ENCODE measurements at regions not wholly inside any gene's neighbourhood (a gene's known extent, or its start where the extent isn't known, plus 50 kb on each side); places are given as distances from the start of the nearest gene placed in this dataset.

DNA sequence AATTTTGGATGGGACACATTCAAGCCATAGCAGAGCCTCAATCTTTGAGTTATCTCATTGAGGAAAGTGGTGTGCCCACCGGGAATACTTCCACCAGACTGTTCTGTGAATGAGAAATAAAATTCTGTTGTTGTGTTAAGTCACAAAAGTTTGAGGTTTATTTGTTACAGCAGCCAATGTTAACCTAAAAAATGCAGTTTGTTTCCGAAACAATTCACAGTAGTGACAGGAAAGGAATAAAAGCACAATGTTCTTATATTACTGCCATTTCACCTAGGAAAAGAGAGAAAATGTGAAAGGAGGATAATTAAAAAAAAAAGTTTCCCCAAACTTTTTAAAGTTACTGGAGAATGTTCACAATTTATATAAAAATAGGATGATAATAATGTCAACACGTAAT is 344.6 kb downstream of the CD83 start:
- H3K4me3 ChIP-seq (replicated peaks in 1 of 2; ENCODE audit: low read depth in 2 of 2, low read length in 2 of 2): no peak overlapping the region
- TF ChIP-seq, protein P1, sequence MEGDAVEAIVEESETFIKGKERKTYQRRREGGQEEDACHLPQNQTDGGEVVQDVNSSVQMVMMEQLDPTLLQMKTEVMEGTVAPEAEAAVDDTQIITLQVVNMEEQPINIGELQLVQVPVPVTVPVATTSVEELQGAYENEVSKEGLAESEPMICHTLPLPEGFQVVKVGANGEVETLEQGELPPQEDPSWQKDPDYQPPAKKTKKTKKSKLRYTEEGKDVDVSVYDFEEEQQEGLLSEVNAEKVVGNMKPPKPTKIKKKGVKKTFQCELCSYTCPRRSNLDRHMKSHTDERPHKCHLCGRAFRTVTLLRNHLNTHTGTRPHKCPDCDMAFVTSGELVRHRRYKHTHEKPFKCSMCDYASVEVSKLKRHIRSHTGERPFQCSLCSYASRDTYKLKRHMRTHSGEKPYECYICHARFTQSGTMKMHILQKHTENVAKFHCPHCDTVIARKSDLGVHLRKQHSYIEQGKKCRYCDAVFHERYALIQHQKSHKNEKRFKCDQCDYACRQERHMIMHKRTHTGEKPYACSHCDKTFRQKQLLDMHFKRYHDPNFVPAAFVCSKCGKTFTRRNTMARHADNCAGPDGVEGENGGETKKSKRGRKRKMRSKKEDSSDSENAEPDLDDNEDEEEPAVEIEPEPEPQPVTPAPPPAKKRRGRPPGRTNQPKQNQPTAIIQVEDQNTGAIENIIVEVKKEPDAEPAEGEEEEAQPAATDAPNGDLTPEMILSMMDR (IDR thresholded peaks at IDR 0.05; ENCODE audit: low read depth, low read length): no peak
- DNase-seq (ENCODE audit: low read depth in 2 of 2): no peak

DNA sequence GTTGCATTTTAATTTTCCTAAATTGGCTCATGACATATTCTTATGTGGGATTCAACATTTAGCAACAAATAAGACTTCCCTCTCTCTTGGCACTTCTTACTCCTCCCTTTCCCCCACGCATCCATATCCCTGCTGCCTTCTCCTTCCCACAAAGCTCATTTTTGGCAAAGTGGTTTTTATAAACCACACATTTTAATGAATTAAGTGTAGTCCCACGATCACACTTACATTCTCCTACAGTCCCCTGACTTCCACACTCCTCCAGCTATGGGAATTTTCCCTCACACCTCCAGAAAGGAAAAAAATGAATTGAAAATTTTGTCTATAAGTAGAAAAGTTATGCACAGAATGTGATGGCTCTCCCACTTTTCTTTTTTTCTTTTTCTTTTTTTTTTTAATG is 345.0 kb downstream of the CD83 start:
- TF ChIP-seq, protein P1 (IDR thresholded peaks at IDR 0.05; ENCODE audit: low read depth, low read length): no peak
- H3K4me3 ChIP-seq (replicated peaks in 1 of 2; ENCODE audit: low read depth in 2 of 2, low read length in 2 of 2): no peak overlapping the region

DNA sequence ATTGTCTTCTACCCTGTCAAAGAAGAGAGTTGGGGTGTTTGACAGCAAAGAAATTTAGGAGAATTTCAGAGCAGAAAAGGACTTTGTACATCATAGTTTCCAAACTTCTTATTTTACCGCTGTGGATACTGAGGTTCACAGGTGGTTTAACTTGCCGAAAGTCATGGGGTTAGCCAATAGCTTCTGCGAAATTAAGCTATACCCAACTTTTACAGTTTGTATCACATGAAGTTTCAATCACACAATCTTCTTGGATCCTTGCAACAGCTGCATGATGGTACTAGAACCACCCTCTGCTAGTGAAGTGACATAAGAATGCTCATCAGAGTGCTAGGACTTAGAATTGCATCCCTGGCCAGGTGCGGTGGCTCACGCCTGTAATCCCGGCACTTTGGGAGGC is 345.5 kb downstream of the CD83 start:
- no peak for DNase-seq (ENCODE audit: low read depth in 2 of 2)
- TF ChIP-seq, protein P1 (IDR thresholded peaks at IDR 0.05; ENCODE audit: low read depth, low read length): no peak
- H3K4me3 ChIP-seq (replicated peaks in 1 of 2; ENCODE audit: low read depth in 2 of 2, low read length in 2 of 2): no peak overlapping the region

More for the DNA sequence above, 345.0 kb downstream of the CD83 start:
- no peak for DNase-seq (ENCODE audit: low read depth in 2 of 2)

DNA sequence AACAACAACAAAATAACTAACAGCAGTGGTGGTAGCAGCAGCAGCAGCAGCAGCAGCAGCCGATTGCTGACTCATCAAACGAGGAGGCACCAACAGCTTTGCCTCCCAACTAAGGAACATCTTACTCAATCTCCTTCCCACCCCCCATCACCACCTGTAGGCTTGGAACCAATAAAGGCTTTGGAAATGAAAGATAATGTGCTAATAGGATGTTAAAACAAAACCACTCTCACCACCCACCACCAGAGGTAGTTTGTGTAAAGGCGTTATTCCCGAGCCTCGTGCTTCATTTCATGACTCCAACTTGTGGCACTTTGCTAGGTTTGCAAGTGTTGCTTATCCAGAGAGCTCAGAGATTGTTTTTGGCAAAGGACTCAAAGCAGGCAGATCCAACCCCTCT is 346.5 kb downstream of the CD83 start:
- TF ChIP-seq, protein P1 (IDR thresholded peaks at IDR 0.05; ENCODE audit: low read depth, low read length): peak; percentile 19

DNA sequence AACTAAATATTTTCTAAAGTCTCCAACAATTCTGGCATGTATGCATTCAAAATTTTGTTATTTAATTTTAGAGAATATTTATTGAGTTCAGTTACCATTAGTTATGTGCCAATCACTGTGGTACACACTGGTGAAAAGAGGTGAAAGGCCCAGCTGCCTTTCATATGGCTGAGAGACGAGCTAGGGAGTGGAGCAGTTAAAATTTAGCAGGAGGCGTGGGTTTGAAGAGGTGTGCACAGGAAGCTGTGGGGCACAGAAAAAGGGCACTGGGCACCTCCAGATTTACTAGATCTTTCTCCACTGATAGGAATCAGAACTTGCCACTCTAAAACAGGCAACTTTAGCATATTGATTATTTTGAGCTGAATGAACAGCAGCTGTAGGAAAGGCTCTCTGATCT is 347.1 kb downstream of the CD83 start:
- DNase-seq (ENCODE audit: low read depth in 2 of 2): no peak
- TF ChIP-seq, protein P1 (IDR thresholded peaks at IDR 0.05; ENCODE audit: low read depth, low read length): no peak
- H3K4me3 ChIP-seq (replicated peaks in 1 of 2; ENCODE audit: low read depth in 2 of 2, low read length in 2 of 2): no peak overlapping the region

More for the DNA sequence above, 346.5 kb downstream of the CD83 start:
- H3K4me3 ChIP-seq (replicated peaks in 1 of 2; ENCODE audit: low read depth in 2 of 2, low read length in 2 of 2): no peak overlapping the region
- DNase-seq (ENCODE audit: low read depth in 2 of 2): peak; percentile 30 to 67

DNA sequence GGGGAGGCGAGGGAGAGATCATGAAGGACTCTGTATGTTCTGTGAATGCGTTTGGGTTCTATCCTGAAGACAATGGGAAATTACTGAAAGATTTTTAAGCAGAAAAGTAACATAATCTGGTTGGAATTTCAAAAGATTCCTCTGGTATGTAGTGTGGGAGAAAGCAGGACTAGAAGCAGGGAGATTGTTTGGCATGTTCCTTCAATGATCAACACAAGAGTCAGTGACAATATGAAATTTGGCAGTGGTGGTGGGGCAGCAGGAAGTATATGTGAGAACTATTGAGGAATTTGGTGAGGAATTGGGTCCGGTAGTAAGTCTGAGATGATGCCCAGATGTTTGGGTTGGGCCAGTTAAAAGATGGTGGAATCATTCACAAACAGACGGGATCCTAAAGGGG is 348.7 kb downstream of the CD83 start:
- no peak overlapping the region for H3K4me3 ChIP-seq (replicated peaks in 1 of 2; ENCODE audit: low read depth in 2 of 2, low read length in 2 of 2)
- TF ChIP-seq, protein P1 (IDR thresholded peaks at IDR 0.05; ENCODE audit: low read depth, low read length): no peak
- DNase-seq (ENCODE audit: low read depth in 2 of 2): peak; percentile 27 to 63

DNA sequence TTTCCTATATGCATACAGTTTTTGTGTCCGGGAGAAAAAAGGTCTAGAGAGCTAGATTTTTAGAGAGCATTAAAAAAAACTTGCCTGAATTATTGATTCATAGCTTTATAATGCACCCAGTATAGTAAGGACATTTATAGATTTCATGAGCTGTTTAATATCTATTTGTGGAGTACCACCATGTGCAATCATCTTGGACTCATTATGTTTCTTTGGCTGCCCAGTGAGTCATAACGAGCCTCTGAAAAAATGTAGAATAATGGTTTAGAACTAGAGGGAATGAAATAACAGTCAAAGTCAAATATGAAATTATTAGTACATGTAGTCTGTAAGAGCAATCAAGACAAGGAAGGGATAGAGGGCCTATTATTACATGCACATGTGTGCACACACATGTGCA is 350.0 kb downstream of the CD83 start:
- no peak overlapping the region for H3K4me3 ChIP-seq (replicated peaks in 1 of 2; ENCODE audit: low read depth in 2 of 2, low read length in 2 of 2)
- TF ChIP-seq, protein P1 (IDR thresholded peaks at IDR 0.05; ENCODE audit: low read depth, low read length): no peak
- DNase-seq (ENCODE audit: low read depth in 2 of 2): peak in 1 of 2 donors; percentile 45
